ENCODE measurements at regions not wholly inside any gene's neighbourhood (a gene's known extent, or its start where the extent isn't known, plus 50 kb on each side); places are given as distances from the start of the nearest gene placed in this dataset.

- no peak for TF ChIP-seq CTCF (IDR thresholded peaks at IDR 0.05; ENCODE audit: insufficient read depth, missing control alignments)
- peak; percentile 97 for FAIRE-seq
Observed at GRCh38 chr4:18202486-18202885, 180.9 kb upstream of the LCORL start.

GRCh38 chr4:18201885-18202284 lies 180.3 kb upstream of the LCORL start:
- no peak for TF ChIP-seq CTCF (IDR thresholded peaks at IDR 0.05; ENCODE audit: insufficient read depth, missing control alignments)
- FAIRE-seq: no peak
- no peak for DNase-seq (ENCODE audit: insufficient read length, low spot score)

More at GRCh38 chr4:18202486-18202885, 180.9 kb upstream of the LCORL start:
- DNase-seq (ENCODE audit: insufficient read length, low spot score): no peak

- TF ChIP-seq CTCF (IDR thresholded peaks at IDR 0.05; ENCODE audit: insufficient read depth, missing control alignments): no peak
- FAIRE-seq: no peak
Observed at GRCh38 chr4:18198653-18199052, 177.1 kb upstream of the LCORL start.

GRCh38 chr4:18197467-18197866 lies 175.9 kb upstream of the LCORL start:
- no peak for FAIRE-seq
- TF ChIP-seq CTCF (IDR thresholded peaks at IDR 0.05; ENCODE audit: insufficient read depth, missing control alignments): no peak
- no peak for DNase-seq (ENCODE audit: insufficient read length, low spot score)

More at GRCh38 chr4:18198653-18199052, 177.1 kb upstream of the LCORL start:
- DNase-seq (ENCODE audit: insufficient read length, low spot score): no peak

GRCh38 chr4:18194278-18194677 lies 172.7 kb upstream of the LCORL start:
- DNase-seq (ENCODE audit: insufficient read length, low spot score): no peak
- FAIRE-seq: peak; percentile 98
- no peak for TF ChIP-seq CTCF (IDR thresholded peaks at IDR 0.05; ENCODE audit: insufficient read depth, missing control alignments)

- TF ChIP-seq CTCF (IDR thresholded peaks at IDR 0.05; ENCODE audit: insufficient read depth, missing control alignments): no peak
- peak; percentile 96 for FAIRE-seq
- no peak for DNase-seq (ENCODE audit: insufficient read length, low spot score)
Observed at GRCh38 chr4:18192901-18193300, 171.3 kb upstream of the LCORL start.

GRCh38 chr4:18185491-18185890 lies 163.9 kb upstream of the LCORL start:
- DNase-seq (ENCODE audit: insufficient read length, low spot score): no peak
- FAIRE-seq: peak; percentile 48
- no peak for TF ChIP-seq CTCF (IDR thresholded peaks at IDR 0.05; ENCODE audit: insufficient read depth, missing control alignments)
